ENCODE measurements at regions not wholly inside any gene's neighbourhood (a gene's known extent, or its start where the extent isn't known, plus 50 kb on each side); places are given as distances from the start of the nearest gene placed in this dataset.

GRCh38 chr4:72924814-72925213 lies 144.7 kb downstream of the COX18 start:
- TF ChIP-seq EZH2 (IDR thresholded peaks at IDR 0.05): no peak
- TF ChIP-seq EZH2phosphoT487 (IDR thresholded peaks at IDR 0.05): no peak
